HCT116 (cell line): ENCODE measurements at regions not wholly inside any gene's neighbourhood (a gene's known extent, or its start where the extent isn't known, plus 50 kb on each side); places are given as distances from the start of the nearest gene placed in this dataset.

ENCODE experiments used
- ATAC-seq: fragments of 200-7000 bp; cut with Tn5 transposase; 2 replicates; pipeline ENCODE4 v1.9.1; 2020; ENCODE audit warnings: mild to moderate bottlenecking, moderate library complexity
- BruUV-seq: library from RNA; stranded (reverse); fragments of 400-500 nt; replicated peaks from 2 replicates; lab custom pipeline; 2021; lab: Mats Ljungman, UMichigan
- CTCF ChIA-PET: fragments of 300-600 bp; sonication (Branson Sonifier 250); formaldehyde crosslinking; loops from one replicate; lab custom pipeline; 2021; ENCODE audit warnings: antibody characterized with exemption; lab: Charles Lee
- POLR2A ChIA-PET: fragments of 300-600, 350-600 bp; sonication (Branson Sonifier 250); formaldehyde crosslinking; loops from one replicate; lab custom pipeline; 2021; ENCODE audit warnings: antibody characterized with exemption; lab: Charles Lee
- RAD21 ChIA-PET, 2 experiments: fragments of 300-600 bp; sonication (Branson Sonifier 250); formaldehyde crosslinking; loops; one replicate each; lab custom pipeline; 2023; ENCODE audit warnings: low total read pairs in 2 of 2; ENCODE audit not compliant: uncharacterized antibody in 2 of 2, unreplicated experiment in 2 of 2, low non-redundant PET in 1 of 2; lab: Charles Lee
- DNase-seq: peaks from one replicate; pipeline ENCODE4 v3.0.0-alpha.2; 2010; ENCODE audit warnings: low read depth, low spot score
- H2AFZ ChIP-seq: fragments of 200-600 bp; shearing (Covaris generic), sonication (generic); 2 replicates; pipeline ENCODE4 v1.6.1; 2017; ENCODE audit warnings: low read depth, mixed run types, mixed read lengths, antibody characterized with exemption, low read length; ENCODE audit not compliant: poor library complexity, severe bottlenecking
- H3K27ac ChIP-seq: 2 replicates; pipeline ENCODE4 v1.5.1; 2012; ENCODE audit warnings: low read depth, low read length
- H3K27me3 ChIP-seq: fragments of 200-600 bp; sonication (generic); 2 replicates; pipeline ENCODE4 v1.6.1; 2016; ENCODE audit warnings: mixed run types, low read length, mixed read lengths; ENCODE audit not compliant: insufficient read depth
- H3K36me3 ChIP-seq, 2 experiments: fragments of 200-500 bp in 1 of 2; fragments of 200-600 bp in 1 of 2; sonication (Bioruptor generic) in 1 of 2; sonication (generic) in 1 of 2; 2 replicates each; pipeline versions ENCODE4 v1.5.1 to v1.6.1; 2014 to 2016; ENCODE audit warnings: low read length in 2 of 2, inconsistent platforms in 1 of 2, mixed read lengths in 1 of 2, mixed run types in 1 of 2; ENCODE audit not compliant: insufficient read depth in 2 of 2, control insufficient read depth in 1 of 2
- H3K4me1 ChIP-seq, 2 experiments: fragments of 200-600 bp in 1 of 2; sonication (generic) in 1 of 2; 2 replicates each; pipeline versions ENCODE4 v1.5.1 to v1.6.1; 2012 to 2017; ENCODE audit warnings: low read length in 2 of 2, inconsistent platforms in 1 of 2, mild to moderate bottlenecking in 1 of 2, mixed read lengths in 1 of 2, mixed run types in 1 of 2, moderate library complexity in 1 of 2; ENCODE audit not compliant: insufficient read depth in 2 of 2, control insufficient read depth in 1 of 2
- H3K4me2 ChIP-seq: fragments of 200-600 bp; sonication (generic); 2 replicates; pipeline ENCODE4 v1.6.1; 2017; ENCODE audit warnings: mixed run types, low read length, mixed read lengths
- H3K4me3 ChIP-seq, 2 experiments: fragments of 200-600 bp in 1 of 2; sonication (generic) in 1 of 2; replicated peaks in 1 of 2; 2 replicates each; pipeline ENCODE4 v1.5.1; 2011 to 2016; ENCODE audit warnings: low read length in 2 of 2, control low read depth in 1 of 2, low read depth in 1 of 2, mild to moderate bottlenecking in 1 of 2, mixed read lengths in 1 of 2, mixed run types in 1 of 2
- H3K79me2 ChIP-seq: fragments of 200-600 bp; sonication (generic); 2 replicates; pipeline ENCODE4 v1.6.1; 2017; ENCODE audit warnings: mild to moderate bottlenecking, mixed run types, low read length, moderate library complexity, mixed read lengths; ENCODE audit not compliant: insufficient read depth
- H3K9ac ChIP-seq: fragments of 200-600 bp; sonication (generic); 2 replicates; pipeline ENCODE4 v1.6.1; 2016; ENCODE audit warnings: low read length, mixed read lengths
- H3K9me2 ChIP-seq: fragments of 200-600 bp; sonication (generic), shearing (Covaris generic); 2 replicates; pipeline ENCODE4 v1.6.1; 2017; ENCODE audit warnings: mixed run types, mild to moderate bottlenecking, moderate library complexity; ENCODE audit not compliant: insufficient read depth
- H3K9me3 ChIP-seq, 2 experiments: fragments of 200-500 bp in 1 of 2; fragments of 200-600 bp in 1 of 2; sonication (Bioruptor generic) in 1 of 2; sonication (generic) in 1 of 2; 2 replicates each; pipeline ENCODE4 v1.6.1; 2014 to 2017; ENCODE audit warnings: low read length in 2 of 2, mixed read lengths in 2 of 2, inconsistent platforms in 1 of 2, low read depth in 1 of 2, mild to moderate bottlenecking in 1 of 2, mixed run types in 1 of 2, moderate library complexity in 1 of 2; ENCODE audit not compliant: control insufficient read depth in 1 of 2, insufficient read depth in 1 of 2
- H4K20me1 ChIP-seq: fragments of 200-600 bp; sonication (generic), shearing (Covaris generic); 2 replicates; pipeline ENCODE4 v1.6.1; 2017; ENCODE audit warnings: mixed run types, mild to moderate bottlenecking, moderate library complexity; ENCODE audit not compliant: insufficient read depth
- CTCF ChIP-seq, 3 experiments: fragments of 200-600 bp in 1 of 3; sonication (generic) in 1 of 3; IDR thresholded peaks in 2 of 3; conservative IDR thresholded peaks in 1 of 3; 2 replicates each; pipeline ENCODE4 v1.5.1; 2012 to 2017; ENCODE audit warnings: low read depth in 2 of 3, low read length in 2 of 3, antibody characterized with exemption in 1 of 3, borderline replicate concordance in 1 of 3, control low read depth in 1 of 3, mild to moderate bottlenecking in 1 of 3, mixed read lengths in 1 of 3, mixed run types in 1 of 3, moderate library complexity in 1 of 3; ENCODE audit not compliant: insufficient read depth in 1 of 3
- FOSL1 ChIP-seq: IDR thresholded peaks from 2 replicates; pipeline ENCODE4 v1.6.1; 2012; ENCODE audit warnings: low read depth
- JUND ChIP-seq: IDR thresholded peaks from 2 replicates; pipeline ENCODE4 v1.6.1; 2012
- SRF ChIP-seq: IDR thresholded peaks from 2 replicates; pipeline ENCODE4 v1.6.1; 2012; ENCODE audit warnings: low read depth
- ZBTB33 ChIP-seq: IDR thresholded peaks from 2 replicates; pipeline ENCODE4 v1.6.1; 2011; ENCODE audit warnings: mild to moderate bottlenecking, low read length, moderate library complexity; ENCODE audit not compliant: insufficient replicate concordance; ENCODE audit errors: extremely low read depth
- ZNF274 ChIP-seq: fragments of 200-500 bp; sonication (Bioruptor generic); IDR thresholded peaks from 2 replicates; pipeline ENCODE4 v1.6.1; 2014; ENCODE audit warnings: mild to moderate bottlenecking, low read depth, low read length, inconsistent platforms
- intact Hi-C: fragments of 100-400 bp; cut with micrococcal nuclease; formaldehyde crosslinking; loops from 2 replicates; pipeline ENCODE4 v1.10.0; 2022

- Histone ChIP-seq H3K79me2 (no peaks in the 10 kb centered on the region), H3K4me2 (no peak overlapping the region), H3K27me3 (no peaks in the 10 kb centered on the region), H3K9me2 (no peaks in the 10 kb centered on the region), H3K9ac (no peak overlapping the region), H3K27ac (no peak overlapping the region), H4K20me1 (no peaks in the 10 kb centered on the region), H3K36me3 (no peaks in the 10 kb centered on the region), H3K4me1 (no peaks in the 10 kb centered on the region), H2AFZ (no peak overlapping the region), H3K4me3 (no peak overlapping the region), H3K9me3 (no peaks in the 10 kb centered on the region)
- DNase-seq (no peak), ATAC-seq (no peak)
- intact Hi-C loops: no loop called here
- CTCF ChIA-PET: no interaction called here
- no TSS peak for BruUV-seq
- no peak for TF ChIP-seq ZBTB33
- TF ChIP-seq SRF: no peak
- no peak for TF ChIP-seq ZNF274
- RAD21 ChIA-PET: no interaction called here
- POLR2A ChIA-PET: no interaction called here
Observed at GRCh38 chr14:99099051-99099787, 172.8 kb downstream of the BCL11B start.

- no peaks in the 10 kb centered on the region for H3K4me1 ChIP-seq
- no peaks in the 10 kb centered on the region for H4K20me1 ChIP-seq
- TF ChIP-seq FOSL1 (no peak), CTCF (IDR thresholded peaks at IDR 0.05 in 2 of 3, conservative IDR thresholded peaks at IDR 0.05 in 1 of 3; ENCODE audit: borderline replicate concordance in 1 of 3, insufficient read depth in 1 of 3, low read depth in 2 of 3, low read length in 2 of 3) (no peak), ZNF274 (no peak), JUND (no peak)
- POLR2A ChIA-PET: no interaction called here
- no peak for DNase-seq
- no peak overlapping the region for H3K27ac ChIP-seq
- H3K4me2 ChIP-seq: no peak overlapping the region
- H3K4me3 ChIP-seq: no peak overlapping the region
- RAD21 ChIA-PET: no interaction called here
- no peaks in the 10 kb centered on the region for H3K9me3 ChIP-seq
- BruUV-seq: no TSS peak
- no peaks in the 10 kb centered on the region for H3K79me2 ChIP-seq
- ATAC-seq: no peak
- no peaks in the 10 kb centered on the region for H3K27me3 ChIP-seq
- H3K9me2 ChIP-seq: no peaks in the 10 kb centered on the region
- intact Hi-C loops: no loop called here
- H3K9ac ChIP-seq: no peak overlapping the region
- CTCF ChIA-PET: no interaction called here
- H2AFZ ChIP-seq: no peak overlapping the region
- H3K36me3 ChIP-seq: no peaks in the 10 kb centered on the region
Observed at GRCh38 chr14:99100497-99101270, 171.3 kb downstream of the BCL11B start.
